Neural progenitor cell (in vitro differentiated cells): ENCODE measurements at regions not wholly inside any gene's neighbourhood (a gene's known extent, or its start where the extent isn't known, plus 50 kb on each side); places are given as distances from the start of the nearest gene placed in this dataset.

Experiments used
- CTCF ChIP-seq: fragments of 200-600 bp; sonication (generic); IDR thresholded peaks from 2 replicates; pipeline ENCODE4 v1.5.1; 2017; ENCODE audit warnings: antibody characterized with exemption, mild to moderate bottlenecking
- EZH2 ChIP-seq: fragments of 200-600 bp; sonication (generic); IDR thresholded peaks from 2 replicates; pipeline ENCODE4 v1.6.1; 2017; ENCODE audit warnings: antibody characterized with exemption, mild to moderate bottlenecking, moderate library complexity

- TF ChIP-seq CTCF (no peak), EZH2 (no peak)
Observed at GRCh38 chr4:10773656-10774055, 89.1 kb upstream of the CLNK start.
